NCI-H82 (cell line): ENCODE measurements at regions not wholly inside any gene's neighbourhood (a gene's known extent, or its start where the extent isn't known, plus 50 kb on each side); places are given as distances from the start of the nearest gene placed in this dataset.

Source experiments
- DNase-seq: peaks from one replicate; lab custom pipeline; 2025; lab: John Stamatoyannopoulos, UW

DNA sequence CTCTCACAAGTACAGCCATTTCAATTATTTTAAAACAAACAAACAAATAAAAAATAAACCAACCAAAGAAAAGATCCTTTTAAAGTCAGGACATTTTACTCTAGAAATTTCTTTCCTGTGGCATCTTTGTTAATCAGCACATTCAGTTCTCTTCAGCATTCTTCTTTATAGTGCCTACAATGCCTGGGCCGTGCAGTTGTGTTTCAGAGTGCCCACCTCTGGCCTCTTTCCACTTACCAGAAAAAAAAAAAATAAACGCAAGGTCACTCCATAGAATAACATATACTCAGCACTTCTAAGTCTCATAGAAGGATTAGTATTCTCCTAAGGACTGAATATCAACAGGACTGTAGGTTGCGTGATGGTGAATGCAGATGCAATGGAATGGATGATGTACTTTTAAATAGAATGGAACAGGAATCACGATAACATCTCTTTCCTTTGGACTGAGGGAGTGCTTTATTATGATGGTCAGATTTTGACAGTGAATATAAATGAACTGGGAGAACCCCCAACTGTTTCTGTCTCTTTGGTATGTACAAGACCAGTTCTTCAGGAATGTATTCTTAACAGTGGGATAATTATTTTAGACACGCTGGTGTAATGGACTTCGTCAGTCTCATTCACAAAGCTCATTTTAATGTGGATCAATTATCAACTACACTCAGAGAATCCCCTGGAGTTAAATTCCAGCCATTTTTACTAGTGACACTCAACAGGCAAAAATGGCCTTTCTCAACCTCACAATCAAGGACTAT lies 125.0 kb upstream of the NBEA start:
- no peak for DNase-seq

DNA sequence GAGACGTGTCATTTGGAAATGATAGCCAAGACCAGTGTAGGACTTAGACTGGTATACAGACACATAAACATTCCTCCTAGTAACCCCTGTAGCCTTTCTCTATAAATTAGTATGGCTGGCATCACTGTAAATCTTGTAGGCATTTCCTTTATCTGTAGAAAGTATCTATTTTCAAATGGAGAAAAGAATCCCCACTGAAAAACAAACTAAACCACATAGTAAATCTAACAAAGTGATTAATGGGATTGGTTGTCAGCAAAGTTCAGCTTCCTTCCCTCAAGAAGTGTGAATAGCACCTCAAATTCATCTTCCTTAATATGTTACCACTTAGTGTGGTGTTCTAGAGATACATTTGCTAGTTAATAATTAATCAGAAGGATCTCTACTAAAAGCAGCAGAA lies 119.4 kb upstream of the NBEA start:
- DNase-seq, result no peak

GRCh38 chr13:34826432-34826831 lies 115.6 kb upstream of the NBEA start:
- DNase-seq, result peak; percentile 11

DNA sequence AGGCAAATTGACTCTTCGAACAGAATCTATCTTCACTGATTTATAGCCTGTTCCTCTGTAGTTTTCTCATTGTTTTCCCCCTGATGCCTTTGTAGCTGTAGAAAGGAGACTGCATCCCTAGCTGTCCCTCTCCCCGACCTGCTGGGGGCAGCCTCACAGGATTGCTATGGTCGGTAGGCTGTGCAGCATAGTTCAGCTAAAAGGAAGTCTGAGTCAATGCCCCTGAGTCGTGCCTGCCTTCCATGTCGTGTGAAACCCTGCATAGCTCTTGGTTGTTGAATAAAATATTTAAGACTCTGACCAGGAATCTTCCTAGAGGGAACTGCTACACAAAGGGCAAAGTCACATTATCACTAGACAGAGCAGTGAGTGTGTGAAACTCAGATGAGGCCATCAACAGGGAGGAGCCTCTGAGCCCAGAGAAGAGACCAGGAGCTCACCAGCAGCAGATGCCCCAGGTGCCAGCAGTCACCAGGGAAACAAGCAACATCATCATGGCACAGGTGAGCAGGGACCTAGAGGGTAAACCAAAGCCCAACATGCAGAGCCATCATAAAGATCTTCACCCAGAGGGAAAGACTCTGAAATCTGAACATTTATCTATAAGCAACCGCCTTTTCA lies 108.4 kb upstream of the NBEA start:
- DNase-seq, result peak; percentile 29

DNA sequence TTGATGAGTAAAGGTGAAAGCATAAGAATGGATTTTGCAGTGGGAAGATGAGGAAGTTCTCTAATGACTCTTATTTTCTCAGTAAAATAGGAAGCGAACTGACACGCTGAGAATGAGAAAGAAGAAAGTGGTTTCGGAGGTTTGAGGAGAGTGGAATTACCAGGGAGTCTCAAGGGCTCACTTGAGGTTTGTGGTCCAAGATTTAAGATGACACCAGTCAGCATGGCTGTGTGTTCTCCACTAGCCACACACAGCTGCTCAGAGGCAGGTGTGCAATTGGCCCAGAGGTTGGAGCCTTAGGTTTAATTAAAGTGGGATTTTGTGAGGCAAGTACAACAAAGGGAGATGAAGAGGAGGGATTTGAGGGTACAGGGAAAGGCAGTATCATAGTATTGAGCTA lies 99.6 kb upstream of the NBEA start:
- DNase-seq, result peak; percentile 11

GRCh38 chr13:34847766-34848165 lies 94.3 kb upstream of the NBEA start:
- DNase-seq, result peak; percentile 24

GRCh38 chr13:34849406-34849805 lies 92.7 kb upstream of the NBEA start:
- no peak for DNase-seq

DNA sequence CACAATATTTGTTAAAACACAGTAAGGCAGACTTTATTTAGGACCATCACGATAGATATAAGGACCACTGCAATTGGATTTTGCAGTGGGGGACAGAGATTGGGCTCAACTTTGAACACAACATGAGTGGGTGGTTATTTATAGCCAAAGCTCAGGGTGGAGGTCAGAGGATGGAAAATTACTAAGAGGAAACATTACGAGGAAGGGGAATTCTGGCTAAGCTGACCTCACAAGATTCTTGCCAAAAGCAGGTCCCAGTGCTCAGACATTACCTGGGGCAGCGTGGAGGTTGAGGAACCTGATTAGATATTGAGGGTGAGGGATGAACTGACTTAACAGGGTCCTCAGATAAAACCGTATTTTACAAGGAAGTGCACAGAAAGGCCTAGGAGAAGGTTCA lies 88.9 kb upstream of the NBEA start:
- DNase-seq, result no peak

DNA sequence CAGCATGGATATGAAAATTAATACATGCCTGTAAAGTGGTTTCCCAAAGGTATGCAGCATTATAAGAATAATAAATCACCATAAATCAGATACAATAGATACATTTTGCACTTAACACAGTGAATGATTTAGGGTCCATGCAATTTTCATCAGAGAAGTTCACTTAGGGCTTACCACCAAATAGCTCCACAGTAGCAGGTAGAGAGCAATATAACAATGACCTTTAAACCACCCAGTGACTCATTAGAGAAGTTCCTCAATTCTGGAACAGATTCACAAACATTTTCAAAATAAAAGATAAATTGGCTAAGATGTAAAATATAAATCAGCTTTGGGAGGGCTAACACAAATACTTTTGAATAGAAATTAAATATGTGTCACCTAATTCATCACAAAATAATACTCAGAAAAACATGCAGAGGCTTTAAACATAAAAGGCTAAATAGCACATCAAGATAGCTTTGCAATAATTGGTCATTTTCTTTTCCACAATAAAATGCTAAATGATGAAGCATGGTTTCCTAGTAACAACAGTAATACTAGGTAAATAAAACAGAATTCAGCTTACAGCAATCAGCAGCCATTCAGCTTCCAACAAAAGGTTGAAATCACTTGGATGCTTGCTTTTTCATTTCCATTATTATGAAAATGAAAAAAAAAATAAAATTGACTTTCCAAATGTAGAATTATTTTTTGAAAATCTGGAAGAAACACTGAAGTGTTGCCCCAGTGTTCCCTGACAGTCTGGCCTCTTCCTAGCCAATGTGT lies 84.3 kb upstream of the NBEA start:
- no peak for DNase-seq

GRCh38 chr13:34862311-34862710 lies 79.8 kb upstream of the NBEA start:
- no peak for DNase-seq

GRCh38 chr13:34862716-34863115 lies 79.4 kb upstream of the NBEA start:
- DNase-seq, result no peak

GRCh38 chr13:34863360-34864135 lies 78.5 kb upstream of the NBEA start:
- DNase-seq, result peak; percentile 90

DNA sequence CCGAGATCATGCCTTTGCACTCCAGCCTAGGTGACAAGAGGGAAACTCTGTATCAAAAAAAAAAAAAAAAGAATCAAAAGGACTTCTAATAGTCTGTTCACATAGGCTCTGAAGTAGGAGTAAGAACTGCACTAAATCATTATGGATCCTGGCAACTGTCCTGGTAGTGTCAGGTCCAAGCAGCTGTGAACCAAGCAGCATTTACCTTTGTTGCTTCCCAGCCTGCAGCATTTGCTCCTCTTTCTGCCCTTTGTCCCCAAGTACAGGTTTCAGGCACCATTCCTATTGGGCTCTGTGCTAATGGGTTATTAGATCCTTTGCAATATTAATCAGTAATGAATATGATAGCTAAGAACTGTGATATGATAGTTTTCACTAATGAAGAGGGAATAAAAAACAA lies 77.4 kb upstream of the NBEA start:
- peak; percentile 50 for DNase-seq

- peak; percentile 71 for DNase-seq
Observed at GRCh38 chr13:34867590-34867989, 74.5 kb upstream of the NBEA start.

- no peak for DNase-seq
Observed at GRCh38 chr13:34868733-34869132, 73.3 kb upstream of the NBEA start.

DNA sequence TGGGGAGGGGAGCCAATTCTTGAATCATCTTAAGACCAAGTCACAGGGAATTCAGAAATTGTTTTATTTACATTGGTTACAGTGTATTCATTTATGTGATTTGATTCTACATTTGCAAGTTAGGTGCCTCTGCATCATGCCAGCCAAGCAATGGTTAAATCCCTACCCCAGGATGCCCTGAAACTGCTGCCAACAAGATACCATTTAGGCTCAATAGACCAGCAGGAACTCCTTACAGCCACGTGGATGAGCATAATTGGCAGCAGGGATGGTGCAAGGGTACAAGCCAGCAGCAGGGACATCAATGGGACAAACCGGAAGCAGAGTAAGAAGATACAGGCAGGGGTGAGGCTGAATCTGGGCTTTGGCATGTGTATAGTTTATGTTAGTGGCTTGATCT lies 72.4 kb upstream of the NBEA start:
- no peak for DNase-seq

GRCh38 chr13:34878329-34878728 lies 63.7 kb upstream of the NBEA start:
- DNase-seq, result no peak

- DNase-seq, result peak; percentile 10
Observed at GRCh38 chr13:34879851-34880250, 62.2 kb upstream of the NBEA start.

DNA sequence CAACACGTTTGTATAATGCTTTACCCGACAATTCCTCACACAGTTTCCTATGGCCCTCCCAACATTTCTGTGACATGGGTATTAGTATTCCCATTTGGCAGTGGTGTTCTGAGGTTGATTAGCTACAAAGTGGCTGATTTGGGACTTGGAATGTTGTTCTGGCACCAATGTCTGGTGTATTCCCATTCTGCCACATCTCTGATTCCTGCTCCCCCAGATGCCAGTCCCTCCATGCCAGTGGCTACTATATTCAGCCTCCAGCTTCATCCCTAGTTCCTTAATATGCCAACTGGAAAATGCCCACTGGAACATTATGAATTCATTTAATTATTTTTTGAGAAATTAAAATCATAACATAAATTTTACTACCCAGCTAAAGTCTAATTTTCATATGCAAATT lies 60.6 kb upstream of the NBEA start:
- DNase-seq, result no peak

DNA sequence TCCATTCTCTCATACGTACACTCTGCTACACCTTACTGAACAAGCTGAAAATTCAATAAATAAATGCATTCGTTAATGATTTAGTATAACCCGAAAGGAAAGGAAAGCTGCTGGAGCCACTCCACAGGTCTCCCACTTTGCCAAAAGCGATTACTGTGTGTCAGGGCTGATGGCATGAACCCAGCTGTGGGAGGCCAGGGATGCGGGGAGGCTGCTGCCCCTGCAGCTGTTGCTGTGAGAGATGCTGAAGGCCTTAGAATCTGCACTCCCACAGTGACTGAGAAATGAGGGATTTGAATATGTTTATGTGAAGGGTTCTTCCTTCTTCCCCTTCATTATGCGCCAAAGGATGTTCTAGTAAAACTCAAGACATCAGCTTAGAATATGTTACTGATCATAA lies 58.7 kb upstream of the NBEA start:
- DNase-seq, result no peak

- DNase-seq, result no peak
Observed at GRCh38 chr13:34884366-34884765, 57.7 kb upstream of the NBEA start.

GRCh38 chr13:34886121-34886875 lies 55.8 kb upstream of the NBEA start:
- DNase-seq, result no peak
